GM12873 (cell line): ENCODE measurements at regions not wholly inside any gene's neighbourhood (a gene's known extent, or its start where the extent isn't known, plus 50 kb on each side); places are given as distances from the start of the nearest gene placed in this dataset.

Source experiments
- CTCF ChIP-seq: IDR thresholded peaks from 2 replicates; pipeline ENCODE4 v1.5.1; 2012; ENCODE audit warnings: low read depth, mild to moderate bottlenecking, moderate library complexity, low read length, control low read depth; ENCODE audit not compliant: insufficient read depth; ENCODE audit errors: missing control alignments

- TF ChIP-seq CTCF: no peak
Observed at GRCh38 chr11:21883354-21883753, 309.5 kb upstream of the ANO5 start.

GRCh38 chr11:21888814-21889213 is 304.1 kb upstream of the ANO5 start:
- no peak for TF ChIP-seq CTCF

- TF ChIP-seq CTCF: no peak
Observed at GRCh38 chr11:21892736-21893564, 299.9 kb upstream of the ANO5 start.

GRCh38 chr11:21893565-21893867 is 299.4 kb upstream of the ANO5 start:
- no peak for TF ChIP-seq CTCF

GRCh38 chr11:21894492-21894891 is 298.4 kb upstream of the ANO5 start:
- TF ChIP-seq CTCF: no peak

GRCh38 chr11:21895686-21896085 is 297.2 kb upstream of the ANO5 start:
- no peak for TF ChIP-seq CTCF

- TF ChIP-seq CTCF: no peak
Observed at GRCh38 chr11:21896216-21896615, 296.7 kb upstream of the ANO5 start.
